ENCODE measurements at regions not wholly inside any gene's neighbourhood (a gene's known extent, or its start where the extent isn't known, plus 50 kb on each side); places are given as distances from the start of the nearest gene placed in this dataset.

- TF ChIP-seq CTCF (IDR thresholded peaks at IDR 0.05) (no peak), POLR2A (IDR thresholded peaks at IDR 0.05) (no peak)
These were observed 323.0 kb upstream of the BOD1L1 start for GRCh38 chr4:13950491-13950890.
